ENCODE measurements at regions not wholly inside any gene's neighbourhood (a gene's known extent, or its start where the extent isn't known, plus 50 kb on each side); places are given as distances from the start of the nearest gene placed in this dataset.
A peak's percentile ranks its signal among the peaks of the same experiment; 100 is the strongest.
"Not testable (repeated sequence)": the region's sequence is repeated elsewhere in the genome, so short reads cannot be mapped to it uniquely, and the experiment has no call there.

DNA sequence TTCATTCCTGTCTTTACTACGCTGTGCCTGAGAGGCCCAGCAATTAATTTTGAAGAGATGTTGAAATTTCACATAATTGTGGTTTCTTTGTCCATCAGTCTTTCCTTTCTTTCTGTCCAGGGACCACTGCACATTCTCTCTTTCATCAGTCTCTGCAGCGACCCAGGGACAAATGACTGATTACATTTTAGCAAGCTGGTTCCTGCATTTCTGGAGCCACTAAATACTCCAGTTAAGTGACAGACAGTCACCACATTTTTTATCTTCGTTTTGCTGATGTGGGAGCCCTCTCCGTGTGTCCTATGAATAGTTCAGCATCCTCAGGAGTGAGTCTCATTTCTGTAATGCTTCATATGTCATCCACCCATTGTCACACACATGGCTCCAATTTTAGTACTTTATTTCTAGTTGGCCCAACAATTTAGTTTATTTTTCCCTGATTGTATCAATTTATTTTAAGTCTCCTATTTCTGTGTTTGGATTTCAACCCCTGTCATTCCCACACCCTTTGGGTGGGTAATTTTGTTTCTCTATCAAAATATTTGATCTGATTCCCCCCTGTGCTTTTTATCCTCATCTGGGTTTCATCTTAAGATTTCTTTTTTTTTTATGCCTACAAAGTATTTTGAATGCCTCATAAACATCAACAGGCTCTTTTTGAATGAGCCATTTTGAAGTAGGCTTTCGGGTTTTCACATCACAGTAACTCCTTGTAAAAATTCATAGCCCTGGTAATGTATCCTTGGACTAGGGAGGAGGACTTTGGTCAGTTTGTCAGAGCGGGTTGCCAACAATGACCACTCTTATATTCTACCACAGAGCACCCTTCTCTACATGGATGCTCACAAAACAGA lies 1196.5 kb downstream of the GALC start:
- intact Hi-C loops (cut with DNase I): no loop called here
- DNase-seq: no peak

DNA sequence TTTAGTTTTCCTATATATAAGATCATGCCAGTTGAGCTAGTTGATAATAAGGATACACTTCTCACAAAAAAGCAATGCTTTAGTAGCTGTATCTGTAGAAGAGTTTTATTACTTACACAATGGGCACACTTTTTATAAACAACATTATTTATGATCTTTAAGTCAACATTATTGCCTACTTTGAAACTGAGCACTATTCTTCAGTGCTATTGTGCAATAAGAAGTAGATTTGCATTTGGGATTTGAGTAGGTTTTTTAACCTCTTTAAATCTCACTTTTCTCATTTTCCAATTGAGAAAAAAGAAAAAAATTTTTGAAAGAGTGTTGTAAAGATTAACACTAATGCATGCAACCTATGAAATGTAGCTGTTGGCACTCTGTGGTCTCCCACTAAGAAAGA lies 1198.3 kb downstream of the GALC start:
- intact Hi-C loops (cut with DNase I): no loop called here
- no peak for DNase-seq

DNA sequence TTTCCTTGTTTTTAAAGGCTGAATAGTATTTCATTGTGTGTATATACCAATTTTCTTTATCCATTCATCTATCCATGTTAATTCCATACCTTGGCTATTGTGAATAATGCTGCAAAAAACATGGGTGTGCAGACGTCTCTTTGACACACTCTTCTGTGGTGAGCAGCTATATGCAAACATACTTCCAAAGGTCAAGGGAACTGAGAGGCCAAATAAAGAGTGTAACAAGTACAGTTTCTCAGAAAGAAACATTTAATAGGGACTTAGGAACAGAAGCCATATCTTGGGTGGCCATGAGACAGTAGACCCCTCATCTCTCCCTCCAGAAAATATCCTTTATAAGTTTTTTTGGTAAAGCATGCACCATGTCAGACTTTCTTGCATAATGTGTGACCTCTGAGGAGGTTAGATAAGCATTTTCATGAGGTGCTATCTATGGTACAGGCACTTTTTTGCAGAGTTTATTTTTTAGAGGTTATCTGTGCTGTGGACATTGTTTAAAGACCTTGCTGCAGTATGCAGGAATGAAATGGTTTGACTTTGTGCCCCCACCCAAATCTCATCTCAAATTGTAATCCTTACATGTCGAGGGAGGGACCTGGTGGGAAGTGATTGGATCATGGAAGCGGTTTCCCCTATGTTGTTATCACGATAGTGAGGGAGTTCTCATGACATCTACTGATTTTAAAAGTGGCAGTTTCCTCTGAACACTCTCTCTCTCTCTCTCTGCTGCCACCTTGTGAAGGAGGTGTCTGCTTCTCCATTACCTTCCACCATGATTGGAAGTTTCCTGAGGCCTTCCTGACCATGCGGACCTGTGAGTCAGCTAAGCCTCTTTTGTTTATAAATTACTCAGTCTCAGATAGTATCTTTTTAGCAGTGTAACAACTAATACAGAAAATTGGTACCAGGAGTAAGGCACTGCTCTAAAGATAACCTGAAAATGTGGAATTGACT lies 1202.3 kb downstream of the GALC start:
- intact Hi-C loops (cut with DNase I): no loop called here
- DNase-seq: no peak

DNA sequence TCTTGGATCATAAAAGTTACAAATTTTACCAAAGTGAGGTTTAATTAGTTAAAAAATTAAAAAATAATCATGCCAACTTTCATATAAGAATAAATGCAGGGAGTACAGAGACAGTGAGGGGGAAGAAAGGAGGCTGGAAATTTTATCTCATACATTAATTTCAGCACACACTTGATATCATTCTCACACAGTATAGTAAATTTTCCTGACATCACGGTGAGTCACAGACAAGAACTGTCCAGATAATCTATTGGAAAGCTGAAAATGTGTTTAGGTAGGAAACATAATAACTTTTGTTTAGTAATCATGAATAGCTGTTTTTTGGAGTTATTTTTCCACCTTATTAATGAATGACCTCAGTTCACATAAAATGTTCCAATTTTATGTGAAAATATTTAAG lies 1204.8 kb downstream of the GALC start:
- intact Hi-C loops (cut with DNase I): no loop called here
- DNase-seq: no peak

DNA sequence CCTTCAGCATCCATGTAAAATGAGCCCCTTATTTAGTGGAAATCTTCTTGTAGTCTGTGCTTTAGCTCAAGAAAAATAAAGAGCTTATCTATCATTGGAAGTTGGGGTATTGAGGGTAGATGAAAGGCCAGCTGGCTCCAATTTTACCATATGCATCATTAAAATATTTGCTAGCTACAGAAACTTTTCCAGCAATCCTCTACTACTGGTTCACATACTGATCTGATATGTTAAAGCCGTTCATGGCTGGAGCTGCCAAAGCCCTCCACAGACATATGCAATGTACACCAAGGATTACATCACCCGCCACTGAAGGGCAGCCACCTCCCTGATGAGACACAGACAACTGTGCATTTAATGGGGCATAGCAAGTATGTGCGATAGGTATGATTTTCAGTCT lies 1205.3 kb downstream of the GALC start:
- intact Hi-C loops (cut with DNase I): no loop called here
- DNase-seq: peak in 1 of 10 donors; percentile 62

DNA sequence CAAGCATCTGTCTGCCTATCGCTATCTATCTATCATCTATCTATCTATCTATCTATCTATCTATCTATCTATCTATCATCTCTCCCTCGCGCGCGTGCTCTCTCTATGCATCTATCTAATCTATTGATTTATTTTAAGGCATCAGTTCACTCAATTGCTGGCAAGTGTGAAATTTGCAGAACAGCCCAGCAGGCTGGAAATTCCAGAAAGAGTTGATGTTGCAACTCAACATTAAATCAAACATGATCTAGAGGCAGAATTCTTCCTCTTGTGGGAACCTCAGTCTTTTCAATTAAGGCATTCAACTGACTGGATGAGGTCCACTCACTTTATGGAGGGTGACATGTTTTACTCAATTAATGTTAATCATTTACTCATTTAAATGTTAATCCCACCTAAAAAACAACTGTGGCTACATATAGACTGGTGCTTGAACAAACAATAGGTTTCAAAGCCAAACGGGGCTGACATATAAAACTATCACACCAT lies 1210.8 kb downstream of the GALC start:
- no peak for DNase-seq
- intact Hi-C loops (cut with DNase I): no loop called here

DNA sequence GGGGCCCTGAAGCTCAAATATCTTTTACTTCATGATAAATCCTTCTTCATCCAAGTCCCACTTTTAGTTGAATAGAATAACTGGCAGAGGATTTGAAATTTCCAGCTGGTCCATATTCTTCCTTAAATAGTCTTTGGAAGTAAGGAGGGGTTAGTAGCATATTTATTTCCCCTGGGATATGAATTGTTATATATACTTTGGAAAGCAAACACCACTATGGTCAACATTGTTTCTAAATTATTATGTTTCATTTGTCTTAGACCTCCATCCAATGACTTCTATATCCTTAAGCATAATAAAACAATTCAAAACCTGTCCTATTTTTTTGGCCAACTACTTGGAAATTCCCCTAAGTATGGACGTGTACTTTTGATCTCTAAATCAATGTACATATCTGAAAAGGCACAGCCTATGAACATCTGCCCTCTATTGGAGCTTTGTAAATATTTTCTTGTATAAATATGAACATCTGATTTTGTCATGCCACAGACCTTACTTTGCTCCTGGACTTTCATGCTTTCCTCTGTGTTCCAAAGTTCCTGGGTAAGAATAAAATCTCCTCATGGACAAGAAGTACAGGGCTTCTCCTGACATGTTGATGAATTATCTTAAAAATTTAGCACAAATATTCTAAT lies 1212.0 kb downstream of the GALC start:
- DNase-seq: no peak
- intact Hi-C loops (cut with DNase I): no loop called here

DNA sequence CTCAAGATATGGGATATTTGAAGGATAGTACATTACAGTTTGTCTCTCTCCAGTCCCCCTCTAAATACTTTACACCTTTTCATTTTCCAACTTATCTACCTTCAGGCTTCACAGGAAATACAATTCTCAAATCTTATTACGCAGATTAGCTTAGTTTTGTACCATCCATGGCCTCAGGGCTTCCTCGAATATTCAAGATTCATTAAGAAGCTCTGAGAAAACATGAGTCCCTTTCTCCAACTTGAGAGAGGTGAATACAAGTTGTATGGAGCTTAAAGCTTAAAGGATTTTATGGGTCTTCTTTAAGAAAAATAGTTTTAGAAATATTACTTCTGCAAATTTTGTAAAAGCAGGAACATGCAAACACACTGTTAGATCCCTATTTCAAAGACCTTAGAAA lies 1212.5 kb downstream of the GALC start:
- intact Hi-C loops (cut with DNase I): no loop called here
- DNase-seq: no peak

DNA sequence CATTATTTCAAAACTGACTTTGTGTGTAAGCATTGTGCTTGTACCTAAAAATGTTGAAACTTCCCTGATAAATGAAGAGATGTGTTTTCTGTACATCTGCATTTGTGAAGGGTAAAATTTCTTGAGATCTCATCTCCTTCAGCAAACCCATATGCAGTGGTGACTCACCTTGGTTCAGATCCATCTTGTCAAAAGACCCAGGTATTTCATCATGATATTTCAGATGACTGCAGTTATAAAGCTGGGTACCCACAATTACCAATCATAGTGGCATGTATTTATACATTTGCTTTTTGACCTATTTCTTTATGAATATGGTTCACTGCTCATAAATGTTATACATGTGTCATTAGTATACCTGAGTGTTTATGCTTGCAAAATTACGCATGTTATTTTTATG lies 1213.6 kb downstream of the GALC start:
- no peak for DNase-seq
- intact Hi-C loops (cut with DNase I): no loop called here

DNA sequence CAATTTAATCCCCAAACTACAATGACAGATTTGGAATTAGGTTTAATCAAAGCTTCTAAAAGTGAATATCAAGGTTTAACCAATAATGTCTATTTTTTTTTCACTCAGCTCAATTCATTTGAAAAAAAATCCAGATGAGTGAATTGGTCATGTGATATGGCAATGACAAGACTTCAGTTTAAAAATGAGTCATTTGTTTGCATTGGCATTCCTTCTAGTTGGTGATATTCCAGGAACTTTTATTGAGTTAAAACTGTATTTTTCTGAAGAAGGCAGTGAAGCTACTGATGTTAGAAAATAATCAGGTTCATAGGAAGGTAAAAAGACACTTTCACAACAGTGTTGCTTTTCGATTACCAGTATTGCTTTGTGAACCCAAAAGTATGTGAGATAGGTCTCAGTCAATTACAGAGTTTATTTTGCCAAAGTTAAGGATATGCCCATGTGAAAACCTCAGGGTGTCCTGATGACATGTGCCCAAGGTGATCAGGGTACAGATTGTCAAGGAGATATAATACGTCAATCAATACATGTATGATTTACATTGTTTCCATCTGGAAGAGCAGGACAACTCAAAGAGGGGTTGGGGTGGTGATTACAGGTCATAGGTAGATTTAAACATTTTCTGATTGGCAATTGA lies 1214.9 kb downstream of the GALC start:
- DNase-seq: no peak
- intact Hi-C loops (cut with DNase I): no loop called here

DNA sequence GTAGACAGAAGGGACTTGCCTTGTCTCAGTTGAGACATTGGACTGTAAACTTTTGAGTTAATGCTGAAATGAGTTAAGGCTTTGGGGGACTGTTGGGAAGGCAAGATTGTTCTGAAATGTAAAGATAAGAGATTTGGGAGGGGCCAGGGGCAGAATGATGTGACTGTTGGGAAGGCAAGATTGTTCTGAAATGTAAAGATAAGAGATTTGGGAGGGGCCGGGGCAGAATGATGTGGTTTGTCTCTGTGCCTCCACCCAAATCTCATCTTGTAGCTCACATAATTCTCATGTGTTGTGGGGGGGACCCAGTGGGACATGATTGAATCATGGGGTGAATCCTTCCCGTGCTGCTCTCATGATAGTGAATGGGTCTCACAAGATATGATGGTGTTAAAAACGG lies 1217.1 kb downstream of the GALC start:
- DNase-seq; intact Hi-C loops (cut with DNase I): not testable (repeated sequence)

DNA sequence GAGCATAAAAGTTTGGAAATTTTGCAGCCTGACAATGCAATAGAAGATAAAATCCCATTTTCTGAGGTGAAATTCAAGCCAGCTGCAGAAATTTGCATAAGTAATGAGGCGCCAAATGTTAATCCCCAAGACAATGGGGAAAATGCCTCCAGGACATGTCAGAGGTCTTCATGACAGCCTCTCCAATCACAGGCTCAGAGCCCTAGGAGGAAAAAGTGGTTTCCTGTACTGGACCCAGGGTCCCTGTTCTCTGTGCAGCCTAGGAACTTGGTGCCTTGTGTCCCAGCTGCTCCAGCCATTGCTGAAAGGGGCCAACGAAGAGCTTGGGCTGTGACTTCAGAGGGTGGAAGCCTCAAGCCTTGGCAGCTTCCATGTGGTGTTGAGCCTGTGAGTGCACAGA lies 1218.1 kb downstream of the GALC start:
- DNase-seq: no peak
- intact Hi-C loops (cut with DNase I): no loop called here

DNA sequence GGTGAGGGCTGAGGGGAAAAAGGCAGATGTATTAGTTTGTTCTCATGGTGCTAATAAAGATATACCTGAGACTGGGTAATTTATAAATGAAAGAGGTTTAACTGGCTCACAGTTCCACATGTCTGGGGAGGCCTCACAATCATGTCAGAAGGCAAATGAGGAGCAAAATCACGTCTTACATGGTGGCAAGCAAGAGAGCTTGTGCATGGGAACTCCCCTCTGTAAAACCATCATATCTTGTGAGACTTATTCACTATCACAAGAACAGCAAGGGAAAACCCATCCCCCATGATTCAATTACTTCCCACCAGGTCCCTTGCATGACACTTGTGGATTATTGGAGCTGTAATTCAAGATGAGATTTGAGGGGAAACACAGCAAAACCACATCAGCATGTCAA lies 1220.9 kb downstream of the GALC start:
- intact Hi-C loops (cut with DNase I): no loop called here

DNA sequence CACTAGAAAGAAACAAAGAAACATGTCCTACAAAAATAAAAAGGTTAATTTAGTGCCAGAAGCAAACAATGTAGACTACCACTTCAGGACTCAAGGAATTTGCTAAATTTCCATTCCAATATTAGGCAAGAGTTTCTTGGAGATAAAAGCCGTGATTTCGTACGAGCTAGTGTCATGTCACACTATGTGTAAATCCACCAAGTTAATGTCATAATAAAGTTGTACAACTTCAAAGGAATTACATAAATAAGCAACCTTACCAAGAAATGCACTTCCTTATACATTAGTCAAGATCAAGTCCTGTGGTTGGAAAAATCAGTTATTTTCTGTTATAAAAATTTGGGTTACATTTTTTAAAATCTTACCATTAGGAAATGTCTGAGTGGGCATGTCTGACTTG lies 1222.8 kb downstream of the GALC start:
- no peak for DNase-seq
- intact Hi-C loops (cut with DNase I): no loop called here

More for the DNA sequence above, 1220.9 kb downstream of the GALC start:
- DNase-seq: no peak

DNA sequence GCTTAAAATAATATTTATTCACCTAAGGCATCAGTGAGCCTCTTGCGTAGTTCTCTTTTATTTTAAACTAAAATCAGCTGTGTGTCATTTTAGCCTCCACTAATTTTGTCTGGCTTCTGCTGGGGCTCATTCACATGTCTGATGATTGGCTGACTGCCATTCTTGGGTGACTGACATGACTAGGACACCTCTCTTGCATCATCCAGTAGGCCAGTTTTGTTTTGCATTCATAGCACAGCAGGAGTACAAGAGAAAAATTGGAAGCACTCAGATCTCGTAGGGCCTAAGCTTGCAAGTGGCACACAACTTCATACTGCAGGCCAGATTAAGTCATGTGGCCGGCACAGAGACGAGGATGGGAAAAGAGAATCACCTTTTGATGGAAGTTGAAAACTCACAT lies 1226.5 kb downstream of the GALC start:
- intact Hi-C loops (cut with DNase I): no loop called here
- no peak for DNase-seq

DNA sequence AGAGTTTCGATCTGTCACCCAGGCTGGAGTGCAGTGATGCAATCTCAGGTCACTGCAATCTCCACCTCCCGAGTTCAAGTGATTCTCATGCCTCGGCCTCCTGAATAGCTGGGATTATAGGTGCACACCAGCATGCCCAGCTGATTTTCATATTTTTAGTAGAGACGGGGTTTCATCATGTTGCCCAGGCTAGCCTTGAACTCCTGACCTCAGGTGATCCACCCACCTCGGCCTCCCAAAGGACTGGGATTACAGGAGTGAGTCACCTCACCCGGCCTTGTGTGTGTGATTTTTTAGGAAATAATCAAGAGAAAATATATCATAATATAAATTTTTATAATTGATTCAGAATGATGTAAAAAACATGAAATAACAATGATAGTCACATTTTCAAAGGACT lies 1231.4 kb downstream of the GALC start:
- DNase-seq: no peak

DNA sequence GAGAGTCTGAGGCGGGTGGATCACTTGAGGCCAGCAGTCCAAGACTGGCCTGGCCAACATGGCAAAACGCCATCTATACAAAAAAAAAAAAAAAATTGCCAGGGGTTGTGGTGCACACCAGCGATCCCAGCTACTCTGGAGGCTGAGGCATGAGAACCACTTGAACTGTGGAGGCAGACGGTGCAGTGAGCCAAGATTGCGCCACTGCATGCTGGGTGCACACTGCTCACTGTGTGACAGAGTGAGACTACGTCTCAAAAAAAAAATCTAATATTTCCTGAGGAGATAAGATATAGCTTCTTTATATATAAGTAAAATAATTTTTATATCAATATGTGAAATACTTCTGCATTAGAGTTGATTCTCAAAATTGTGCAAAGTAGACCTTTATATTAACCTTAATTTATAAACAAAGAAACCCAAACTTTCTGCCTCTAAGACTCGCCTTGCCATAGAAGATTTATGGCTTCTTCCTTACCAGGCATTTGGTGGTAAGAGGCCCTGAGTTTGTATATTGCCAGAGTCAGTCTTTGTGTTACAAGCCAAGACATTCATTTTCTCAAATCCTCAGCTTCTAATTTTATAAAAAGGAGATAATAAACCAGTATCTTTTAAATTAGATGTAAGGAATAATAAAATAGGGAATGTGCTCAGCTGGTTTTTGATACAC lies 1226.7 kb downstream of the FLRT2 start:
- DNase-seq: no peak
- intact Hi-C loops (cut with DNase I): no loop called here

More for the DNA sequence above, 1231.4 kb downstream of the GALC start:
- intact Hi-C loops (cut with DNase I): no loop called here

DNA sequence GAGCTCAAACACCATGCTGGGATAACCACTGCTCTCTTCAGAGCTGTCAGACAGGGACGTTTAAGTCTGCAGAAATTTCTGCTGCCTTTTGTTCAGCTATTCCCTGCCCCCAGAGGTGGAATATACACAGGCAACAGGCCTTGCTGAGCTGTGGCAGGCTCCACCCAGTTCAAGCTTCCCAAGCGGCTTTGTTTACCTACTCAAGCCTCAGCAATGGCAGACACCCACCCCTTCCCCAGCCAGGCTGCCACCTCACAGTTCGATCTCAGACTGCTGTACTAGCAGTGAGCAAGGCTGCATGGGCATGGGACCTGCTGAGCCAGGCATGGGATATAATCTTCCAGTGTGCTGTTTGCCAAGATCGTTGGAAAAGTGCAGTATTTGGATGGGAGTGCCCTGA lies 1220.5 kb downstream of the FLRT2 start:
- intact Hi-C loops (cut with DNase I); DNase-seq: not testable (repeated sequence)

DNA sequence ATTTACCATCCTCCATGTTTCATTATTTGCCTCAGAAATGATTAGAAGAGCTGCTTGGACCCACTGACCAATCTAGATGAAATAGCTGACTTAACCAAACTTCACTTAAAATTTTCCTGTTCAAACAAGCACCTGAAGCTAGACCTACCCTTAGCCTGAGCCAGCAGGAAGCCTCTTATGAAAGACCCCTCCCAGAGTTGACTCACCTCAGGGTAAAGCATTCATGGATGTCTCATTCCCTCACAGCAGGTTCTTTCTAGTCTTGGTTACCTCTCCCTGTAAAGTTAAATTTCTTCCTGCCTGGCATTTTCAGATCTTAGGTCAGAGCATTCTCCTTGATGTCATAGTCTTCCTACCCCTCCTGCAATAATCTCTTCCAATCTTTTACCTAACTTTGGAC lies 1209.8 kb downstream of the FLRT2 start:
- DNase-seq: no peak
- intact Hi-C loops (cut with DNase I): no loop called here

DNA sequence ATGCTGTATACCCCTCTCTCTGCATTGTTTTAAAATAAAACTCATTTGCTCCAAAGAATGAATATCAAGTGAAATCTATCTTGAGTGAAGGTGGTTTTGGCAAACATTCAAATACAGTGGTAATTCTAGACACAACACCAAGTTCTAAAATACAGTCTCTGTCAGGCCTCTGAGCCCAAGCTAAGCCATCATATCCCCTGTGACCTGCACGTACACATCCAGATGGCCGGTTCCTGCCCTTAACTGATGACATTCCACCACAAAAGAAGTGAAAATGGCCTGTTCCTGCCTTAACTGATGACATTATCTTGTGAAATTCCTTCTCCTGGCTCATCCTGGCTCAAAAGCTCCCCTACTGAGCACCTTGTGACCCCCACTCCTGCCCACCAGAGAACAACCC lies 1201.5 kb downstream of the FLRT2 start:
- DNase-seq; intact Hi-C loops (cut with DNase I): not testable (repeated sequence)

Data from posterior cingulate gyrus (tissue), 11 donors.